K562 (cell line): ENCODE measurements at regions not wholly inside any gene's neighbourhood (a gene's known extent, or its start where the extent isn't known, plus 50 kb on each side); places are given as distances from the start of the nearest gene placed in this dataset.

ENCODE experiments used
- EP300 ChIP-seq: IDR thresholded peaks from 2 replicates; pipeline ENCODE4 v1.6.1; 2012; ENCODE audit warnings: low read length, improper control_type of control experiment
- PATZ1 ChIP-seq: fragments of 250-450 bp; sonication (Bioruptor Pico); IDR thresholded peaks from 2 replicates; pipeline ENCODE4 v1.5.0; 2020; ENCODE audit warnings: mild to moderate bottlenecking, borderline replicate concordance
- TAF15 ChIP-seq: fragments of 200-400 bp; formaldehyde crosslinking; IDR thresholded peaks from 2 replicates; pipeline ENCODE4 v1.6.1; 2017; ENCODE audit warnings: mild to moderate bottlenecking, low read depth, low read length, moderate library complexity

- TF ChIP-seq PATZ1 (no peak), EP300 (no peak), TAF15 (no peak)
Observed at GRCh38 chr5:74124826-74125225, 498.8 kb downstream of the ARHGEF28 start.
